ENCODE measurements at regions not wholly inside any gene's neighbourhood (a gene's known extent, or its start where the extent isn't known, plus 50 kb on each side); places are given as distances from the start of the nearest gene placed in this dataset.
"Not testable (repeated sequence)": the region's sequence is repeated elsewhere in the genome, so short reads cannot be mapped to it uniquely, and the experiment has no call there.

- FAIRE-seq: no peak
- TF ChIP-seq POLR2A (IDR thresholded peaks at IDR 0.05; ENCODE audit: low read depth, low read length): no peak
- no peak for TF ChIP-seq POLR2AphosphoS5 (IDR thresholded peaks at IDR 0.05; ENCODE audit: low read depth, low read length)
- TF ChIP-seq TAF1 (IDR thresholded peaks at IDR 0.05; ENCODE audit: borderline replicate concordance, low read depth, low read length): no peak
Measured at GRCh38 chr20:56730996-56731395, 101.9 kb downstream of the TFAP2C start.

GRCh38 chr20:56731476-56731875 is 102.4 kb downstream of the TFAP2C start:
- TF ChIP-seq POLR2AphosphoS5 (IDR thresholded peaks at IDR 0.05; ENCODE audit: low read depth, low read length) (no peak), TAF1 (IDR thresholded peaks at IDR 0.05; ENCODE audit: borderline replicate concordance, low read depth, low read length) (no peak), POLR2A (IDR thresholded peaks at IDR 0.05; ENCODE audit: low read depth, low read length) (no peak)
- no peak for FAIRE-seq
- no peak for DNase-seq (ENCODE audit: insufficient read length)

More at GRCh38 chr20:56730996-56731395, 101.9 kb downstream of the TFAP2C start:
- DNase-seq (ENCODE audit: insufficient read length): no peak

- FAIRE-seq (no peak), DNase-seq (ENCODE audit: insufficient read length) (no peak)
- TF ChIP-seq POLR2AphosphoS5 (IDR thresholded peaks at IDR 0.05; ENCODE audit: low read depth, low read length) (no peak), POLR2A (IDR thresholded peaks at IDR 0.05; ENCODE audit: low read depth, low read length) (no peak), TAF1 (IDR thresholded peaks at IDR 0.05; ENCODE audit: borderline replicate concordance, low read depth, low read length) (no peak)
Measured at GRCh38 chr20:56733967-56734366, 104.9 kb downstream of the TFAP2C start.

GRCh38 chr20:56735084-56735642 is 106.1 kb downstream of the TFAP2C start:
- no peak for FAIRE-seq
- DNase-seq (ENCODE audit: insufficient read length): no peak
- TF ChIP-seq POLR2A (IDR thresholded peaks at IDR 0.05; ENCODE audit: low read depth, low read length) (no peak), TAF1 (IDR thresholded peaks at IDR 0.05; ENCODE audit: borderline replicate concordance, low read depth, low read length) (no peak), POLR2AphosphoS5 (IDR thresholded peaks at IDR 0.05; ENCODE audit: low read depth, low read length) (no peak)

GRCh38 chr20:56736285-56736857 is 107.3 kb downstream of the TFAP2C start:
- no peak for TF ChIP-seq TAF1 (IDR thresholded peaks at IDR 0.05; ENCODE audit: borderline replicate concordance, low read depth, low read length)
- no peak for TF ChIP-seq POLR2AphosphoS5 (IDR thresholded peaks at IDR 0.05; ENCODE audit: low read depth, low read length)
- TF ChIP-seq POLR2A (IDR thresholded peaks at IDR 0.05; ENCODE audit: low read depth, low read length): no peak
- FAIRE-seq (no peak), DNase-seq (ENCODE audit: insufficient read length) (no peak)

GRCh38 chr20:56744325-56744821 is 115.3 kb downstream of the TFAP2C start:
- DNase-seq (ENCODE audit: insufficient read length): not testable (repeated sequence)

GRCh38 chr20:56748476-56749377 is 119.6 kb downstream of the TFAP2C start:
- DNase-seq (ENCODE audit: insufficient read length) (no peak), FAIRE-seq (no peak)
- TF ChIP-seq POLR2AphosphoS5 (IDR thresholded peaks at IDR 0.05; ENCODE audit: low read depth, low read length): no peak
- no peak for TF ChIP-seq TAF1 (IDR thresholded peaks at IDR 0.05; ENCODE audit: borderline replicate concordance, low read depth, low read length)
- TF ChIP-seq POLR2A (IDR thresholded peaks at IDR 0.05; ENCODE audit: low read depth, low read length): no peak

More at GRCh38 chr20:56744325-56744821, 115.3 kb downstream of the TFAP2C start:
- FAIRE-seq: not testable (repeated sequence)

- DNase-seq (ENCODE audit: insufficient read length) (no peak), FAIRE-seq (no peak)
- no peak for TF ChIP-seq POLR2AphosphoS5 (IDR thresholded peaks at IDR 0.05; ENCODE audit: low read depth, low read length)
- TF ChIP-seq TAF1 (IDR thresholded peaks at IDR 0.05; ENCODE audit: borderline replicate concordance, low read depth, low read length): no peak
- TF ChIP-seq POLR2A (IDR thresholded peaks at IDR 0.05; ENCODE audit: low read depth, low read length): no peak
Measured at GRCh38 chr20:56750430-56750829, 121.3 kb downstream of the TFAP2C start.

- TF ChIP-seq POLR2AphosphoS5 (IDR thresholded peaks at IDR 0.05; ENCODE audit: low read depth, low read length) (no peak), POLR2A (IDR thresholded peaks at IDR 0.05; ENCODE audit: low read depth, low read length) (no peak), TAF1 (IDR thresholded peaks at IDR 0.05; ENCODE audit: borderline replicate concordance, low read depth, low read length) (no peak)
- FAIRE-seq: no peak
- DNase-seq (ENCODE audit: insufficient read length): no peak
Measured at GRCh38 chr20:56752274-56752673, 123.2 kb downstream of the TFAP2C start.

- FAIRE-seq (no peak), DNase-seq (ENCODE audit: insufficient read length) (no peak)
- no peak for TF ChIP-seq TAF1 (IDR thresholded peaks at IDR 0.05; ENCODE audit: borderline replicate concordance, low read depth, low read length)
- no peak for TF ChIP-seq POLR2A (IDR thresholded peaks at IDR 0.05; ENCODE audit: low read depth, low read length)
- TF ChIP-seq POLR2AphosphoS5 (IDR thresholded peaks at IDR 0.05; ENCODE audit: low read depth, low read length): no peak
Measured at GRCh38 chr20:56755201-56755600, 126.1 kb downstream of the TFAP2C start.

- not testable (repeated sequence) for DNase-seq (ENCODE audit: insufficient read length); FAIRE-seq
Measured at GRCh38 chr20:56756658-56757057, 127.6 kb downstream of the TFAP2C start.

GRCh38 chr20:56758706-56759105 is 129.6 kb downstream of the TFAP2C start:
- TF ChIP-seq POLR2A (IDR thresholded peaks at IDR 0.05; ENCODE audit: low read depth, low read length): no peak
- TF ChIP-seq TAF1 (IDR thresholded peaks at IDR 0.05; ENCODE audit: borderline replicate concordance, low read depth, low read length): no peak
- no peak for TF ChIP-seq POLR2AphosphoS5 (IDR thresholded peaks at IDR 0.05; ENCODE audit: low read depth, low read length)
- DNase-seq (ENCODE audit: insufficient read length): no peak

More at GRCh38 chr20:56758706-56759105, 129.6 kb downstream of the TFAP2C start:
- no peak for FAIRE-seq
